ENCODE measurements at regions not wholly inside any gene's neighbourhood (a gene's known extent, or its start where the extent isn't known, plus 50 kb on each side); places are given as distances from the start of the nearest gene placed in this dataset.
"Not testable (repeated sequence)": the region's sequence is repeated elsewhere in the genome, so short reads cannot be mapped to it uniquely, and the experiment has no call there.

DNA sequence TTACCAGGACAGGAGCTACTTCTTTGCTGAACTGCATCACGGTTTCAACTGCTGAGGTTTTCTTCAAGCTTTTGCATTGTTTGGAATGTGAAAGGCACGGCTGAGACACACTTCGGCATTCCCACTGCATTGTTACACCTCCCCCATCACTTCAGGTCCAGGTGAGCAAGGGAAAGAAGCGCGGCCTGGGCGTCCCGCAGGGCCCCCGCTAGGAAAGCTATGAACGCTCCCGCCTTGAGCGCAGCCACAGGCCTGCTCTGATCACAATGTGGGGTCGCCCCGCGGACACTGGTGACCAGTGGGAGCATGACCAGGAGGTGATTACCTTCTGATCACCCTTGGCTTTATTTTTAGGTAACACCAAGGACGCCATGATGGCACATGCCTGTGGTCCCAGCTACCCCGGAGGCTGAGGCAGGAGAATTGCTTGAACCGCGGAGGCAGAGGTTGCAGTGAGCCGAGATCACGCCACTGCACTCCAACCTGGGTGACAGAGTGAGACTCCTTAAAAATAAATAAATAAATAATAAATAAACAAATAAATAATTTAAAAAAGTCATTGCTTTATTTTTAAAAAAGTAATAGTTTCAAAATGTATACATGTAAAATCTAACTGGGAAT lies 82.2 kb upstream of the ANTXRL start:
- DNase-seq: not testable (repeated sequence)

GRCh38 chr10:46210427-46210826 lies 76.4 kb upstream of the ANTXRL start:
- not testable (repeated sequence) for DNase-seq

DNA sequence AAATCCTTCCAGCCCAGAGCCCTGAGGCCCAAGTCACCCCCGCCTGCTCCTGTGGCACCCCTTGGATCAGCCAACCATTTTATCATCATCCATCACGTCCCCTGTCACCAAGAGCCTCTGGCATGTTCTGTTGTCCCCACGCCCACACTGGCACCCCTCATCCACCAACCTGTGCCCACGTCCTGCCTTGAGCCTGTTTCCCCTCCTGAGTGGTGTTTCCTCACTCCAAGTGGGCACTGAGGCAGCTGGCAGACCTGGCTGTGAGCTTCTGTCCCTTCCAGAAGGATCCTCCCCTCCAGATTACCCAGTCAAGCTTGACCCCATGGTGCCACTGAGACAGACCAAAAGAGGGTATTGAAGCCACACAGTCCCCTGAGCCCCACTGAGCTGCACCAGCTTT lies 71.4 kb upstream of the ANTXRL start:
- no peak for DNase-seq

DNA sequence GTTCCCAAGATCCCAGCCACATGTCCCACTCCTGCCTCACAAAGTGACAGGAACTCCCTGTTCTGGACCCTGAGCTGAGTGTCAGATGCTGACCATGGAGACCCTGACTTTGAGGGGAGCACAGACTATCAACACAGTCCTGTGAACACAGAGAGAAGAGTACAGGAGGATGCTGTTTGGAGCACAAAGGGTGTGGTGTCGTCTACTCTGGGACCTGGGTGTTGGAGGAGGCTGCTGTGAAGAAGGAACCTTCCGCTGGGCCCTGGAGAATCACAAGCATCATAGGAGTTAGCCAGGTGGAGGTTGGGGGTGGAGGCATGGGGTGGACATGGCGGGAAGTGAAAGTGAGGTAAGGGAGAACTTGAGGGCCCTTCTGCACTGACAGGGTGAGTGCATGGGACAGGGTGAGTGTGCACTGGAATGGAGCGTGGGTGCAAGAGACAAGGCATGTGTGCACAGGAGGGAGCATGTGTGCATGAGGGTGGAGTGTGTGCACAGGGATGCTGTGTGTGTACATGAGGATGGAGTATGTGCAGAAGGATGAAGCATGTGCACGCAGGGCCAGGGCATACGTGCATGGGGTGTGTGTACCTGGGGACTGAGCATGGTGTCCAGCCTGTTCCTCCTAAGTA lies 70.7 kb upstream of the ANTXRL start:
- DNase-seq: no peak

DNA sequence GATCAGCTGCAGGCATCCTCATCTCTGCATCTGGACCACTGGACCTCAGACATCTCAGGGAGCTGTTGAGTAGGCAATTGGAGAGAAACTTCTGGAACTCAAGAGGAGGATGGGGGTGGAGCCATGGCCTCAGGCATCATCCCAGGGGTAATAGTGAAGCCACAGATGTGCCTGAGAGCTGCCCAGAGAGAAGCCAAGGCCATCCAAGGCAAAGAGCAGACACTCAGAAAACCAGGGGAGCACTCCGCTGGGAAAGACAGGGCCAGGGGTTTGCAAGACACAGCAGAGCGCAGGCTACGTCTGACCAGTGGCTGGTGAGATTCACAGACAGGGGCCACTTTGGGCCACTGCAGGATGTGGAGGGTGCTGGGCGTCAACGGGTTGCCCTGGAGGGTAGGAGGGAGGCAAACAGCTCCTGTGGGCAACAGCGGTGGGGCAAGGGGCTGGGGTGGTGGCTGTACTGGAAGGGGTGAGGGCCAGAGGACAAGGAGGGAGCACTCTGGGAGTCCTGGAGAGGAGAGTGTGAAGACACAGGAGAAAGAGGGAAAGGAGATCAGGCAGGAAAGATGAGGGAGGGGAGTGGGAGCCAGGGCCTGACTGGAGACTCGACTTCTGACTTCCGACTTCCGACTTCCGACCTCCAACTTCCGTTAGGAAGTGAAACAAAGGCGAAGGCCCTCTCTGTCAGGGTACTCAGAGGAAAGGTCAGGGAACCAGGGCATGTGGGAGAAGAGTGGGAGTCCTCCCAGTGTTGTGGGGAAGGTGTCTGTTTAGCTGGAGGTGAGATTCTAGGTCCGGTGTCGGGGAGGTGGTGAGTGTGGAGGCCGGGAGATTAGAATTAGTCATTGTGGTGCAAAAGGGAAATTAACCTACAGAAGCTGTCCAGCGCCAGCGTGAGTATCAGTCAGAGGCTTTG lies 69.7 kb upstream of the ANTXRL start:
- peak; percentile 68 for DNase-seq

DNA sequence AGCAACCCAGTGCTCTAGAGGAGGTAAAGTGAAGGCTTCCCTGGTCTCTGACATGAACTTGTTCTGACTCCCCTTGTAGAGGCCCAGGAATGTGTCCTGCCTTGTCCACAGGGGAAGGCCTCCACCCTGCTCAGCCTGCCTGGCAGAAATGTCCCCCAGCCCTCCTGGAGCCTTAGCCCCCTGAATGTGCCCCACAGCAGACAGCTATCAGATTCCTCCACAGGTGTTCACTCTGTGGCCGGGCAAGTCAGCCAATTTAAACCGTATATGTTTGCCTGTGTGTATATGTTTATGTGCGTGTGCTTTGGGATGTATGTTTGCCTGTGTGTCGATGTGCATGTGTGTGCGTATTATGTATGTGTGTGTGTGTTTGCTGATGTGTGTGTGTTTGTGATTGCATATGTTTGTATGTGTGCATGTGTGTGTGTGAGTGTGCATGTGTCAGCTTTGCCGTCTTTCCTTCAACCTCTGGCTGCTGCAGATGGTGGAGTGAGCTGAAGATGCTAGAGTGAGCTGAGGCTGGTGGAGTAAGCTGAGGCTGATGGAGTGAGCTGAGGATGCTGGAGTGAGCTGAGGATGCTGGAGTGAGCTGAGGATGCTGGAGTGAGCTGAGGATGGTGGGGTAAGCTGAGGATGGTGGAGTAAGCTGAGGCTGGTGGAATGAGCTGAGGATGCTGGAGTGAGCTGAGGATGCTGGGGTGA lies 68.9 kb upstream of the ANTXRL start:
- no peak for DNase-seq

GRCh38 chr10:46218921-46219320 lies 67.9 kb upstream of the ANTXRL start:
- peak; percentile 76 for DNase-seq

DNA sequence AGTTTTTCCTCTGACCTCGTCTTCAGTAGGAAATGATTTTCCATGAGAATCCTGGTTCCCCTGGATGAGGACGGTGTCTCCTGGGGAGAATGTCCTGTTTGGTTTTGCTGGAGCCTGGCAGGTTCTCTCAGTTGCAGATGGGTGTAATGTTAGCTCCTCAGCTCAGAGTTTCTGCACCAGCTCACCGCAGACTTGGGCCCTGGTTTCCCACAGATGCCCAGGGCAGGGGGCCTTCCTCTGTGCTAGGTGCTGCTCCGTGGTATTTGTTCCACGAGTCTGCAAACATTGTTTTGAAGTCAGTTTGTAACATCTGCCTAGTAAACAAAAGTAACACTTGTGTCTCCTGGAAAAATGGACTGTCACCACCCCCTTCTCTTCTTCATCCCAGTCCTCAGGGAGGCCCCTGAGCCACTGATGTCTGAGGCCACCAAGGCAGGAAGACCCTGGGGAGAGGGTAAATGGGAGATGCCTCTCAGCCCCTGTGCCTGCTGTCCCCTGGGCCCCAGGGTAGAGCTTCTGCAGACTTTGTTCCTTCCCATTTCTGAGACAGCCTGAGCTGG lies 67.3 kb upstream of the ANTXRL start:
- not testable (repeated sequence) for DNase-seq

DNA sequence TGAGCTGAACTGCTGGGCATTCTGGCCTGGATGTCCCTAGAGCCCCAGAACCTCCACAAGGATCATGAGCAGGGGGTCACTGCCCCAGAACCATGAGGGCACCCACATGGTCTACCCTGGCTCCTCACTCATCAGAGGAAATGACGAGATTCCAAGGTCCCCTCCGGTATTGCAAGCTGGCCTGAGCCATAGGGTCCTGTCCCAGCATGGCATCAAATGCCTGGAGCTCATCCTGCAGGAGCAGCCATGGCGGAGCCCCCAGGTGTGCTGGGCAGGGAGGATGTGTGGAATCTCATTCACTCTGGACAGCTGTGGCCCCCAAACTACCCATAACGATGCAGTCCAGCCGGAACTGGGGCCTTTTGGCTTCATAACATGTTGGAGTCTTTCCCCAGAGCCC lies 66.6 kb upstream of the ANTXRL start:
- no peak for DNase-seq

DNA sequence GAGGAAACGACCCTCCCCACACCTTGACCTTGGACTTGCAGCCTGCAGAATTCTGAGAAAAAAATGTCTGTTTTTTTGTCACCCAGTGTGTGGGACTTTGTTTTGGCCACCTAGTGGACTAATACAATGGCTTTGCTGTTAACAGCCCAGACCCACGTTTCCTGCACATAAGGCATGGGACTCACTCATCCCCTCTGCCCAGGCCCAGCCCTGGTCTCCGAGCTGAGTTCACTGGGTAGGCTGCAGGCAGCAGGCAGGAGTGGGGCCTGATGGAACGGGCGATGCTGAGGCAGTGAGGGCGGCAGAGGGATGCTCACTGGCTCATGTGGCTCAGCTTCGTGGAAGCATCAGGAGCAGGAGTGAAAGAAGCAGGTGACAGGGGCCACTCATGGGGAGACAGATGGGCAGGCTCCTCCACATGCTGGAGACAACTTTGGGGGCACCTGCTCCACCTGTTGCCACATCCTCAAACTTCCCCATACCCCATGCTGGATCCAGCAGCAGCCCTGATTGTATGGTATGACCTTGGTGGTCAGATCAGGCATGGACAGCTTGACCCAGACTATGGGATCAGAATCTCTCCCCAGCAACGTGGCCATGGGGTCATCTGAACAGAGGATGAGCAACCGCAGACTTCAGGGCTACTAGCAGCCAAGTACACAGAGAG lies 65.8 kb upstream of the ANTXRL start:
- peak; percentile 23 for DNase-seq

DNA sequence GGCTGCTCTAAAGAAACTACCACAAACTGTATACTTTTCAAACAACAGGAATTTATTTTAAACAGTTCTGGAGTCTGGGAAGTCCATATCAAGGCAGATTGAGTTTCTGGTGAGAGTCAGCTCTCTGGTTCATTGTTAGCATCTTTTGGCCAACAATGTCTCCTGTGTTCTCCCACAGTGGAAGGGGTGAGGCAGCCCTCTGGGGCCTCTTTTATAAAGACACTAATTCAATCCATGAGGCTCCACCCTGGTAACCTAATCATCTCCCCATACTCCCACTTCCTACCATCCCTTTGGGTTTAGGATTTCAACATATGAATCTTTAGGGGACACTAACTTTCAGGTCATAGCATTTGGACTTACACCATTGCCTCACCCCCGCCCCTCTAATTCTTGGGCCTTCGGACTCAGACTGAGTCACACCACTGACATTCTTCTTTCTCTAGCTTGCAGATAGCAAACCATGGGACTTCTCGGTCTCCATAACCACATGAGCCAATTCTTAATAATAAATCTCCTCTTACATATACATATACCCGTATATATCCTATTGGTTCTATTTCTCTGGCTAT lies 64.3 kb upstream of the ANTXRL start:
- no peak for DNase-seq

DNA sequence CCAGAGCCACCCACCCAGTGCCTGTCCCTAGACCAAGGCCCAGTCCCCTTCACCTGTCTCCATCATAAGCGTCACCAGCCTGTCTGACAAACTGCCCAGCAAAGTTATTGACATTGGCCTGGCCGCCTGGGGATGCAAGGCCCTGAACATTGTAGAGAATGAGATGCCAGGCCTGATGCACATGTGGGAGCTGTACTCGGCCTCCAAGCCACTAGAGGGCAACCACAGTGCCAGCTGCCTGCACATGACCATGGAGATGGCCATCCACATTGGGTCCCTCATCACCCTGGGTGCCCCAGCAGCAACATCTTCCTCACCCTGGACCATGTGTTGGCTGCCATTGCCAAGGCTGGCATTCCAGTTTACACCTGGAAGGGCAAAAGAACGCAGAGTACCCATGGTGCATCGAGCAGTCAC lies 63.7 kb upstream of the ANTXRL start:
- peak; percentile 33 for DNase-seq

- no peak for DNase-seq
Measured at GRCh38 chr10:46223626-46224413, 63.0 kb upstream of the ANTXRL start.

DNA sequence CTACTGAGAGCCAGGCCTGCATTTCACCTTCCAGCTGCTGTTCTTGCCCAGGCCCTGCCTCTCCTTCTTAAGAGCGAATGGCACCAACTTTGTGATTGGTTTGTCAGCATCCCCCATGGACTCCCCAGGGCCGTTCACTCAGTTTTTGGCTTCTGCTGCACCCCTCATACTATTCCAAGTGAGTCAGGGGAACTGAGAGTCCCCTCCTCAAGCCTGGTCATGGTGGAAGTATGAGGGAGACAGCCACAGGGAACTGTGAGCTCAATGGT lies 62.4 kb upstream of the ANTXRL start:
- no peak for DNase-seq

DNA sequence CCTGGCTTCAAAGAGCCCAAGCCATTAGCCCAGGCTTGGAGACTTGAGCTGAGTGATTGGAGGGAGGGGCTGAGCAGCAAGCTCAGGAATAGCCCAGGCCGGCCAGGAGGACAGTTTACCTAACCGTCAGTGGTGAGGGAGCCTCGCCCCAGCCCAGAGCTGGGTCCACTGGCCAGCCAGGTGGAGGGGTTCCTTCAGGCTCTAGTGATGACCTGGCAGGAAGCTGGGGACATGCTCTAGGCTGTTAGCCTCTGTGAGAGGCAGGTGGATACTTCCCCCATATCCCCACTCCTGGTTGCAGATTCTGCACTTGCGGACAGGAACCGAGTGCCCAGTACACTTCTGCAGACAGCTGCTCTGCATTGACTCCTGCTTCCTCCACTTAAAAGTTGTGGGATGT lies 61.2 kb upstream of the ANTXRL start:
- no peak for DNase-seq

DNA sequence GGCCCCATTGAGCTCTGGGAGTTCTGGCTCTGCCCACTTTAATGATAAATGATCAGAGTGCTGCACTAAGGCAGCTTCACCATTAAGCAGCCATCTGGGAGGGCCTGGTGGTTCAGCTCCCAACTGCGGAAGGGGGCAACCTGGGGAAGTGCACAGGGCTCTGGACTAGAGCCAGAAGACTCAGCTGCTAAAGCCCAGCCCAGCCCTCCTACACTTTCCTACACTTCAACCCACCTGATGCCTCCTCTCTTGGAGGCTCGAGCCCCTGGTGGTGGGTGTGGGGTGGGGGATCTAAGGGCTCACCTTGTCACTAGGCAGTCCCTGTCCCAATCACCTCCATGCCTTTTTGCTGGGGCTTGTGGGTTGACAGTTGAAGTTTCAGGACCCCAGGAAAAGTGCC lies 60.6 kb upstream of the ANTXRL start:
- no peak for DNase-seq

DNA sequence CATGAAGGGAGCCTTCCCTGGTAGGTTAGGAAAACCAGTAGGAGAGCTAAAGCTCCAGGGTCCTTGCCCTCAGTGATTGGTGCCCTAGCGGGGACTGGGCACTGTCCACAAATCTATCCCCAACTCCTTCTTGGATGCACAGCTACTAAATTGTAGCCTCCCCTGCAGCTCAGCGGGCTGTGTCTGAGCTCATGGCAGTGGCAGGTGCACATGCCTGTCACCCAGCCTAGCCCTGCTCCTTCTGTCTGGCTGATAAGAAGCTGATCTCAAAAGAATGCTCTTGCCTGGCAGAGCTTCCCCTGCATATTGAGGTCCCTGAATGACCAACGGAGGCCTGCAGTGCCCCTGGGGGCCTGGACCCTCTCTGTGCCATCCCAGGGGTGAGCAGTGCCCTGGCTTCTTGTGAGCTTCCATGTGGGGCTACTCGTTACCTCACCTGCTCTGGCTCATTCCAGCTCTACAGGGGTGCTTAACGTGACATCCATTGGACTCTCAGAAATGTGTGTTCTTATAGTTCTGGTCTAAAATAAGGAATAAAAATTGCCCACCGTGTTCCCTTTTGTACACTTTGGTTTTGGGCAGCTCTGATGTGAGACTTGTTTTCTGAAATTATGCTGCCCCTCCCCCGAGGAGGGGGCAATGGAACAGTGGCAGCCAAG lies 59.8 kb upstream of the ANTXRL start:
- peak; percentile 38 for DNase-seq

- DNase-seq: no peak
Measured at GRCh38 chr10:46227571-46227935, 59.2 kb upstream of the ANTXRL start.

DNA sequence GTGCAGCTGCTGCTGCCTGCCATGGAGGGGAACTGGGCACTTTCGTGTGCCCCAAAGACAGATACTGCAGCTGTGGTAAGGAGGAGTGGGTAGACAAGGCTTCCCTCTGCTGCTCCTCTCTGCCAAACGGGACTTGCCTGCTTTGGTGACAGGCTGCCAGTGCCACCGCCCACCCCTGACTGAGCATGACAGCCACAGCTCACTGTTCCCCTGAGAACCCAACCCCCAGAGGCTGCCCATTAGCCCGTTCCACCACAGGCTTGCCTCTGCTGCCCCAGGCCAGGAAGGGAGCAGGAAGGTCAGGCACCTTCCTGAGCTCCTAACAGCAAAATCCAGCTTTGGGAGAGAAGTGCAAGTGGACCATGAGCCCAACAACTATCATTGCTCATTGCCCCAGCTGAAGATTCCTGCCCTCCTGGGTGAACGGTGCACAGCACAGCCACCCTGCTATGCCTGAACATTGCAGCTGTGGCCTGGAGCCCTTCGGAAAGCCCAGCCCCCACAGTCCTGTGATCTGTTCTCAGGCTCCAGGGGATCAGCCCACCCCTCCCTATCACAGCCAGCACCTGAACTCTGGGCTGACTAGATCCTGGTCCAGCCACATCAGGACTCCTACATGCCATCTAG lies 58.7 kb upstream of the ANTXRL start:
- peak; percentile 43 for DNase-seq

- DNase-seq: peak; percentile 87
Measured at GRCh38 chr10:46228563-46229071, 58.2 kb upstream of the ANTXRL start.
